Neural cell (in vitro differentiated cells): ENCODE measurements at regions not wholly inside any gene's neighbourhood (a gene's known extent, or its start where the extent isn't known, plus 50 kb on each side); places are given as distances from the start of the nearest gene placed in this dataset.

Source experiments
- H2AFZ ChIP-seq: fragments of 200-600, 300-800 bp; sonication (generic), shearing (Covaris generic); 2 replicates; pipeline ENCODE4 v1.6.0; 2014; ENCODE audit warnings: low read depth, mild to moderate bottlenecking, antibody characterized with exemption, low read length, moderate library complexity
- H3F3A ChIP-seq: fragments of 200-600 bp; shearing (Covaris generic); 2 replicates; pipeline ENCODE4 v1.6.1; 2016; ENCODE audit warnings: mild to moderate bottlenecking, moderate library complexity, mixed read lengths, antibody characterized with exemption, low read length; ENCODE audit not compliant: insufficient read depth, poor library complexity, severe bottlenecking
- H3K27ac ChIP-seq: fragments of 200-600, 300-800 bp; sonication (generic), shearing (Covaris generic); 2 replicates; pipeline ENCODE4 v1.5.1; 2014; ENCODE audit warnings: mild to moderate bottlenecking, low read length, moderate library complexity
- H3K27me3 ChIP-seq: fragments of 300-800, 200-600 bp; sonication (generic), shearing (Covaris generic); 2 replicates; pipeline ENCODE4 v1.6.0; 2014; ENCODE audit warnings: mild to moderate bottlenecking, low read depth, low read length, moderate library complexity; ENCODE audit not compliant: insufficient read depth
- H3K36me3 ChIP-seq: fragments of 300-800, 200-600 bp; sonication (generic), shearing (Covaris generic); 2 replicates; pipeline ENCODE4 v1.5.1; 2014; ENCODE audit warnings: mild to moderate bottlenecking, antibody characterized with exemption, low read length, moderate library complexity; ENCODE audit not compliant: insufficient read depth
- H3K4me2 ChIP-seq: fragments of 300-800, 200-600 bp; sonication (generic), shearing (Covaris generic); 2 replicates; pipeline ENCODE4 v1.6.0; 2014; ENCODE audit warnings: mild to moderate bottlenecking, low read length
- H3K4me3 ChIP-seq: fragments of 300-800, 200-600 bp; sonication (generic), shearing (Covaris generic); 2 replicates; pipeline ENCODE4 v1.5.1; 2014; ENCODE audit warnings: mild to moderate bottlenecking, low read length, moderate library complexity
- H3K79me2 ChIP-seq: fragments of 200-600 bp; shearing (Covaris generic); replicated peaks from 2 replicates; pipeline ENCODE4 v1.6.0; 2014; ENCODE audit warnings: mild to moderate bottlenecking, low read length, moderate library complexity; ENCODE audit not compliant: insufficient read depth
- H3K9ac ChIP-seq: fragments of 300-800, 200-600 bp; sonication (generic), shearing (Covaris generic); 2 replicates; pipeline ENCODE4 v1.6.1; 2016; ENCODE audit warnings: mild to moderate bottlenecking, low read length, mixed read lengths
- H3K9me2 ChIP-seq: fragments of 200-600 bp; shearing (Covaris generic); 2 replicates; pipeline ENCODE4 v1.6.1; 2016; ENCODE audit warnings: mild to moderate bottlenecking, low read length, mixed read lengths; ENCODE audit not compliant: insufficient read depth
- H3K9me3 ChIP-seq: fragments of 200-600, 300-800 bp; sonication (generic), shearing (Covaris generic); 2 replicates; pipeline ENCODE4 v1.6.1; 2016; ENCODE audit warnings: mild to moderate bottlenecking, mixed run types, low read length, moderate library complexity, mixed read lengths
- H4K20me1 ChIP-seq: fragments of 200-600 bp; shearing (Covaris generic); 2 replicates; pipeline ENCODE4 v1.6.1; 2016; ENCODE audit warnings: mild to moderate bottlenecking, mixed run types; ENCODE audit not compliant: insufficient read depth
- EP300 ChIP-seq: fragments of 450-650 bp; conservative IDR thresholded peaks from 2 replicates; pipeline ENCODE4 v1.6.1; 2014; ENCODE audit warnings: antibody characterized with exemption, mild to moderate bottlenecking, moderate library complexity; ENCODE audit not compliant: poor library complexity, severe bottlenecking
- EZH2 ChIP-seq: fragments of 200-600, 300-800 bp; shearing (Covaris generic), sonication (generic); IDR thresholded peaks from 2 replicates; pipeline ENCODE4 v1.6.1; 2014; ENCODE audit warnings: antibody characterized with exemption, low read length, borderline replicate concordance, mild to moderate bottlenecking; ENCODE audit not compliant: insufficient read depth, poor library complexity, severe bottlenecking
- MXI1 ChIP-seq: fragments of 450-650 bp; conservative IDR thresholded peaks from 2 replicates; pipeline ENCODE4 v1.6.1; 2014; ENCODE audit warnings: antibody characterized with exemption, mild to moderate bottlenecking; ENCODE audit not compliant: poor library complexity, severe bottlenecking
- POLR2AphosphoS5 ChIP-seq: IDR thresholded peaks from 2 replicates; pipeline ENCODE4 v1.6.1; 2012
- RAD21 ChIP-seq: fragments of 450-650 bp; conservative IDR thresholded peaks from 2 replicates; pipeline ENCODE4 v1.6.1; 2014; ENCODE audit warnings: antibody characterized with exemption, mild to moderate bottlenecking, moderate library complexity
- SMC3 ChIP-seq: fragments of 450-650 bp; conservative IDR thresholded peaks from 2 replicates; pipeline ENCODE4 v1.6.1; 2014; ENCODE audit warnings: antibody characterized with exemption, mild to moderate bottlenecking, moderate library complexity; ENCODE audit not compliant: poor library complexity
- TAF1 ChIP-seq: IDR thresholded peaks from 2 replicates; pipeline ENCODE4 v1.6.1; 2012; ENCODE audit warnings: low read depth
- TF ChIP-seq, protein P1 (sequence below): IDR thresholded peaks from 2 replicates; pipeline ENCODE4 v1.6.1; 2012; ENCODE audit warnings: borderline replicate concordance
- TF ChIP-seq, protein P2 (sequence below): fragments of 450-650 bp; IDR thresholded peaks from 2 replicates; pipeline ENCODE4 v1.5.1; 2014; ENCODE audit warnings: antibody characterized with exemption, mild to moderate bottlenecking, moderate library complexity; ENCODE audit not compliant: poor library complexity, severe bottlenecking

DNA sequence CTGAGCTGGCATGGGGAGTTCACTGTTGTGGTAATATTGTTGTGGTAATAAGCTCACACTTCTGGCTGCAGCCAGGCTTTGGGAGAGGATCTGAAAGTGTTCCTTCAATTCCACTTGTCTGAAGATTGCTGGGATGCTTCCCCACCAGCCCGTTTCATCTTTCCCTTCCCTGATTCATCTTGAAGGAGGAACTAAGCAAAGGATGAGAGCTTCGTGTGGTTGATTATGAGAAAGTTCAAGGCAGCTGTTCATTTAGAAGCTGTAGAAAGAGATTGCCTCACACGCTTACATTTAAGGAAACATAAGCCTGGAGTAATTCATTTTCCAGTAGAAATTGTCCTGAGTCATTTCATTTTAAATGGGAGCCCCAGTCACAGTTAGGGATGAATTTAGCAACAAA, 122.4 kb upstream of the GAS1 start:
- H2AFZ ChIP-seq = no peak overlapping the region
- H3K36me3 ChIP-seq = no peaks in the 10 kb centered on the region
- no peaks in the 10 kb centered on the region for H4K20me1 ChIP-seq
- no peak overlapping the region for H3K9ac ChIP-seq
- no peak overlapping the region for H3K4me3 ChIP-seq
- no peaks in the 10 kb centered on the region for H3F3A ChIP-seq
- H3K4me2 ChIP-seq = no peak overlapping the region
- H3K27ac ChIP-seq = no peak overlapping the region
- no peaks in the 10 kb centered on the region for H3K9me3 ChIP-seq
- H3K79me2 ChIP-seq = no peaks in the 10 kb centered on the region
- TF ChIP-seq EZH2 (no peak), MXI1 (no peak), EP300 (no peak), TAF1 (no peak), RAD21 (no peak), POLR2AphosphoS5 (no peak), SMC3 (no peak)
- TF ChIP-seq, protein P1, sequence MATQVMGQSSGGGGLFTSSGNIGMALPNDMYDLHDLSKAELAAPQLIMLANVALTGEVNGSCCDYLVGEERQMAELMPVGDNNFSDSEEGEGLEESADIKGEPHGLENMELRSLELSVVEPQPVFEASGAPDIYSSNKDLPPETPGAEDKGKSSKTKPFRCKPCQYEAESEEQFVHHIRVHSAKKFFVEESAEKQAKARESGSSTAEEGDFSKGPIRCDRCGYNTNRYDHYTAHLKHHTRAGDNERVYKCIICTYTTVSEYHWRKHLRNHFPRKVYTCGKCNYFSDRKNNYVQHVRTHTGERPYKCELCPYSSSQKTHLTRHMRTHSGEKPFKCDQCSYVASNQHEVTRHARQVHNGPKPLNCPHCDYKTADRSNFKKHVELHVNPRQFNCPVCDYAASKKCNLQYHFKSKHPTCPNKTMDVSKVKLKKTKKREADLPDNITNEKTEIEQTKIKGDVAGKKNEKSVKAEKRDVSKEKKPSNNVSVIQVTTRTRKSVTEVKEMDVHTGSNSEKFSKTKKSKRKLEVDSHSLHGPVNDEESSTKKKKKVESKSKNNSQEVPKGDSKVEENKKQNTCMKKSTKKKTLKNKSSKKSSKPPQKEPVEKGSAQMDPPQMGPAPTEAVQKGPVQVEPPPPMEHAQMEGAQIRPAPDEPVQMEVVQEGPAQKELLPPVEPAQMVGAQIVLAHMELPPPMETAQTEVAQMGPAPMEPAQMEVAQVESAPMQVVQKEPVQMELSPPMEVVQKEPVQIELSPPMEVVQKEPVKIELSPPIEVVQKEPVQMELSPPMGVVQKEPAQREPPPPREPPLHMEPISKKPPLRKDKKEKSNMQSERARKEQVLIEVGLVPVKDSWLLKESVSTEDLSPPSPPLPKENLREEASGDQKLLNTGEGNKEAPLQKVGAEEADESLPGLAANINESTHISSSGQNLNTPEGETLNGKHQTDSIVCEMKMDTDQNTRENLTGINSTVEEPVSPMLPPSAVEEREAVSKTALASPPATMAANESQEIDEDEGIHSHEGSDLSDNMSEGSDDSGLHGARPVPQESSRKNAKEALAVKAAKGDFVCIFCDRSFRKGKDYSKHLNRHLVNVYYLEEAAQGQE = no peak
- TF ChIP-seq, protein P2, sequence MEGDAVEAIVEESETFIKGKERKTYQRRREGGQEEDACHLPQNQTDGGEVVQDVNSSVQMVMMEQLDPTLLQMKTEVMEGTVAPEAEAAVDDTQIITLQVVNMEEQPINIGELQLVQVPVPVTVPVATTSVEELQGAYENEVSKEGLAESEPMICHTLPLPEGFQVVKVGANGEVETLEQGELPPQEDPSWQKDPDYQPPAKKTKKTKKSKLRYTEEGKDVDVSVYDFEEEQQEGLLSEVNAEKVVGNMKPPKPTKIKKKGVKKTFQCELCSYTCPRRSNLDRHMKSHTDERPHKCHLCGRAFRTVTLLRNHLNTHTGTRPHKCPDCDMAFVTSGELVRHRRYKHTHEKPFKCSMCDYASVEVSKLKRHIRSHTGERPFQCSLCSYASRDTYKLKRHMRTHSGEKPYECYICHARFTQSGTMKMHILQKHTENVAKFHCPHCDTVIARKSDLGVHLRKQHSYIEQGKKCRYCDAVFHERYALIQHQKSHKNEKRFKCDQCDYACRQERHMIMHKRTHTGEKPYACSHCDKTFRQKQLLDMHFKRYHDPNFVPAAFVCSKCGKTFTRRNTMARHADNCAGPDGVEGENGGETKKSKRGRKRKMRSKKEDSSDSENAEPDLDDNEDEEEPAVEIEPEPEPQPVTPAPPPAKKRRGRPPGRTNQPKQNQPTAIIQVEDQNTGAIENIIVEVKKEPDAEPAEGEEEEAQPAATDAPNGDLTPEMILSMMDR = no peak
- H3K27me3 ChIP-seq = no peaks in the 10 kb centered on the region
- no peaks in the 10 kb centered on the region for H3K9me2 ChIP-seq

DNA sequence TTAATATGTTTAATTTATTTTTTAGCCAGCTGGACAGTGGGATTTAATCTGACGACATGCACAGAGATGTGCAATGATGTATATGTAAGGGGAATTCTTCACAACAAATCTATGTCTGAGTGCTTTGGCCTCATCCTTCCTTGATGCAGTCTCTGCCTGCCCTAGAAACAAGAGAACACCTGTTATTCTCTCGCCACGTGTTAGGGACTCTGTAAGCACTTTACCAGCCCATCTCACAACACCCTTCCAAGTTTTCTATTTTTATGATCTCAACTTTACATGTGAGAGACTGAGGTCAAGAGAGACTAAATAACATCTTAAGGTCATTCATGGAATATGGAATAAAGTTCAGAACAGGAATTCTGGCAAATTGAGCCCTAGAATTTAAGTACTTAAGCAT, 123.0 kb upstream of the GAS1 start:
- Histone ChIP-seq H3K4me3 (no peak overlapping the region), H3K4me2 (no peak overlapping the region), H3K79me2 (no peaks in the 10 kb centered on the region), H3K9me2 (no peaks in the 10 kb centered on the region), H3K36me3 (no peaks in the 10 kb centered on the region), H3F3A (no peaks in the 10 kb centered on the region), H3K27me3 (no peaks in the 10 kb centered on the region), H3K9me3 (no peaks in the 10 kb centered on the region), H2AFZ (no peak overlapping the region), H3K9ac (no peak overlapping the region), H4K20me1 (no peaks in the 10 kb centered on the region), H3K27ac (no peak overlapping the region)
- TF ChIP-seq POLR2AphosphoS5 (no peak), SMC3 (no peak), MXI1 (no peak), EP300 (no peak)
- TF ChIP-seq, protein P1 = no peak
- TF ChIP-seq, protein P2 = no peak
